ENCODE measurements at regions not wholly inside any gene's neighbourhood (a gene's known extent, or its start where the extent isn't known, plus 50 kb on each side); places are given as distances from the start of the nearest gene placed in this dataset.

GRCh38 chr2:2696733-2697455 lies 365.8 kb upstream of the MYT1L start:
- Histone ChIP-seq H3K79me2 (ENCODE audit: control insufficient read depth, low read length) (no peaks in the 10 kb centered on the region), H3K4me2 (ENCODE audit: low read length) (no peak overlapping the region), H3K4me3 (ENCODE audit: low read length) (no peak overlapping the region), H4K20me1 (ENCODE audit: control insufficient read depth, insufficient read depth, low read depth, low read length) (peaks cover 2% of the 10 kb centered on the region; the same call in 1 of the 2 replicates), H3K9me3 (ENCODE audit: control insufficient read depth, insufficient read depth, low read length) (no peaks in the 10 kb centered on the region), H3K27me3 (ENCODE audit: control insufficient read depth, low read length) (no peaks in the 10 kb centered on the region), H3F3A (ENCODE audit: control insufficient read depth, insufficient read depth) (no peaks in the 10 kb centered on the region), H3K27ac (ENCODE audit: low read depth, low read length) (no peak overlapping the region), H3K36me3 (ENCODE audit: control insufficient read depth, low read length) (no peaks in the 10 kb centered on the region), H3K9me2 (replicated peaks; ENCODE audit: control insufficient read depth, low read length) (no peaks in the 10 kb centered on the region), H3K4me1 (ENCODE audit: control insufficient read depth, low read length) (no peaks in the 10 kb centered on the region)
- no peak for TF ChIP-seq EZH2phosphoT487 (IDR thresholded peaks at IDR 0.05; ENCODE audit: borderline replicate concordance, low read length)
- TF ChIP-seq CTCF (IDR thresholded peaks at IDR 0.05; ENCODE audit: low read depth, low read length, poor library complexity, severe bottlenecking): no peak

- Histone ChIP-seq H3K27me3 (ENCODE audit: control insufficient read depth, low read length) (no peaks in the 10 kb centered on the region), H3K4me1 (ENCODE audit: control insufficient read depth, low read length) (no peaks in the 10 kb centered on the region), H3K27ac (ENCODE audit: low read depth, low read length) (no peak overlapping the region), H3K79me2 (ENCODE audit: control insufficient read depth, low read length) (no peaks in the 10 kb centered on the region), H3K36me3 (ENCODE audit: control insufficient read depth, low read length) (no peaks in the 10 kb centered on the region), H3K4me3 (ENCODE audit: low read length) (no peak overlapping the region), H4K20me1 (ENCODE audit: control insufficient read depth, insufficient read depth, low read depth, low read length) (peaks cover 2% of the 10 kb centered on the region; the same call in 1 of the 2 replicates), H3K9me3 (ENCODE audit: control insufficient read depth, insufficient read depth, low read length) (no peaks in the 10 kb centered on the region), H3K9me2 (replicated peaks; ENCODE audit: control insufficient read depth, low read length) (no peaks in the 10 kb centered on the region), H3K4me2 (ENCODE audit: low read length) (no peak overlapping the region), H3F3A (ENCODE audit: control insufficient read depth, insufficient read depth) (no peaks in the 10 kb centered on the region)
- TF ChIP-seq CTCF (IDR thresholded peaks at IDR 0.05; ENCODE audit: low read depth, low read length, poor library complexity, severe bottlenecking) (no peak), EZH2phosphoT487 (IDR thresholded peaks at IDR 0.05; ENCODE audit: borderline replicate concordance, low read length) (no peak)
Measured at GRCh38 chr2:2696325-2696724, 365.2 kb upstream of the MYT1L start.

- no peak for TF ChIP-seq EZH2phosphoT487 (IDR thresholded peaks at IDR 0.05; ENCODE audit: borderline replicate concordance, low read length)
- TF ChIP-seq CTCF (IDR thresholded peaks at IDR 0.05; ENCODE audit: low read depth, low read length, poor library complexity, severe bottlenecking): no peak
- no peaks in the 10 kb centered on the region for H3K9me3 ChIP-seq (ENCODE audit: control insufficient read depth, insufficient read depth, low read length)
- no peaks in the 10 kb centered on the region for H3K9me2 ChIP-seq (replicated peaks; ENCODE audit: control insufficient read depth, low read length)
- H3K27ac ChIP-seq (ENCODE audit: low read depth, low read length): no peak overlapping the region
- no peak overlapping the region for H3K4me2 ChIP-seq (ENCODE audit: low read length)
- H4K20me1 ChIP-seq (ENCODE audit: control insufficient read depth, insufficient read depth, low read depth, low read length): peaks cover 2% of the 10 kb centered on the region; the same call in 1 of the 2 replicates
- H3K27me3 ChIP-seq (ENCODE audit: control insufficient read depth, low read length): no peaks in the 10 kb centered on the region
- H3K79me2 ChIP-seq (ENCODE audit: control insufficient read depth, low read length): no peaks in the 10 kb centered on the region
- H3K36me3 ChIP-seq (ENCODE audit: control insufficient read depth, low read length): no peaks in the 10 kb centered on the region
- no peaks in the 10 kb centered on the region for H3K4me1 ChIP-seq (ENCODE audit: control insufficient read depth, low read length)
- H3K4me3 ChIP-seq (ENCODE audit: low read length): no peak overlapping the region
- H3F3A ChIP-seq (ENCODE audit: control insufficient read depth, insufficient read depth): no peaks in the 10 kb centered on the region
Measured at GRCh38 chr2:2694746-2695145, 363.7 kb upstream of the MYT1L start.

All from DOHH2 (cell line).